ENCODE measurements at regions not wholly inside any gene's neighbourhood (a gene's known extent, or its start where the extent isn't known, plus 50 kb on each side); places are given as distances from the start of the nearest gene placed in this dataset.
"Not testable (repeated sequence)": the region's sequence is repeated elsewhere in the genome, so short reads cannot be mapped to it uniquely, and the experiment has no call there.

GRCh38 chr1:193890935-193891334, 704.5 kb upstream of the B3GALT2 start:
- no peaks in the 10 kb centered on the region for H3K36me3 ChIP-seq (ENCODE audit: insufficient read depth, low read length)
- no peak overlapping the region for H3K4me3 ChIP-seq (ENCODE audit: low read length)
- H3K27me3 ChIP-seq (ENCODE audit: low read length), result no peaks in the 10 kb centered on the region
- no peak for DNase-seq
- no peaks in the 10 kb centered on the region for H3K79me2 ChIP-seq (ENCODE audit: low read length)
- no peak overlapping the region for H3K4me2 ChIP-seq (ENCODE audit: low read depth, low read length, poor library complexity, severe bottlenecking)
- no peak overlapping the region for H2AFZ ChIP-seq (ENCODE audit: low read length)
- no peaks in the 10 kb centered on the region for H4K20me1 ChIP-seq (ENCODE audit: insufficient read depth, low read depth, low read length)
- H3K9me3 ChIP-seq (ENCODE audit: low read length), result no peaks in the 10 kb centered on the region
- H3K27ac ChIP-seq (ENCODE audit: low read length), result no peak overlapping the region
- no peak overlapping the region for H3K9ac ChIP-seq (ENCODE audit: low read length)
- no peaks in the 10 kb centered on the region for H3K9me2 ChIP-seq (replicated peaks; ENCODE audit: insufficient read depth, low read length)
- H3K4me1 ChIP-seq (ENCODE audit: low read length), result no peaks in the 10 kb centered on the region

DNA sequence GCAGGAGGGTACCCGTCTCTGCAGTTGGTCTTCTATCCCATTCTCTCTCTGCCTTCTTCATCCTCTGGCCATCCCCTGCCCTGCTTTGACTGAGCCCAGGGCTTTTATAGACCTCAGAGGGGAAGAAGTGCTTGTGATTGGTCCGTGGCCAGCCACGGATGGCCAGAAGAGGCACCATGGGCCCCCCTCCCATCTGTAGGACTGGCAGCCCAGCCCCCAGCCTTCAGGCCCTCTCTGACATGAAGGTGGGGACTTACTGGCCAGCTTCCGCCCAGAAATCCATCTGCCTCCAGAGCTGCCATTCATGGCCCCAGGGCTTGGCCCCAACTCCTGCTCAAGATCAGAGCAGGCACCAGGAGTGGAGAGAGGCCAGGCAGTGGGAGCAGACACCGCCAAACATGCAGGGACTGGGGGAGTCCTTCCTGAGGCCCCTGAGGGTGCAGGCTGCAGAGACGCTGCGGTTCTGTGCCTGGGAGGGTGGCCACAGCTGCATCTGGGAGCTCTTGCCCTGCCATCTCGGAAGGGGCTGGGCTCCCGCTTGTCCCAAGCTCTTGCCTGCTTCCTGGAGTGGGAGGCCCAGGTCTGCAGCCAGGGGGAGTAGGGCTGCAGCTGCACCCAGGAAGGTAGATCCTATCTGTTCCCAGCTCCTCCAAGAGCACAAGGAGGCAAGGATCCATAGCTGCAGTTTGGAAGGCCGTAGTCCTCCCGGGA, 698.6 kb upstream of the B3GALT2 start:
- Histone ChIP-seq H3K4me1 (ENCODE audit: low read length) (no peaks in the 10 kb centered on the region), H3K27me3 (ENCODE audit: low read length) (no peaks in the 10 kb centered on the region), H3K9ac (ENCODE audit: low read length) (no peak overlapping the region), H3K4me3 (ENCODE audit: low read length) (no peak overlapping the region), H3K4me2 (ENCODE audit: low read depth, low read length, poor library complexity, severe bottlenecking) (no peak overlapping the region), H3K36me3 (ENCODE audit: insufficient read depth, low read length) (no peaks in the 10 kb centered on the region), H4K20me1 (ENCODE audit: insufficient read depth, low read depth, low read length) (no peaks in the 10 kb centered on the region), H3K9me2 (replicated peaks; ENCODE audit: insufficient read depth, low read length) (no peaks in the 10 kb centered on the region; the same call in 1 of the 2 replicates), H2AFZ (ENCODE audit: low read length) (no peak overlapping the region), H3K27ac (ENCODE audit: low read length) (no peak overlapping the region), H3K9me3 (ENCODE audit: low read length) (no peaks in the 10 kb centered on the region), H3K79me2 (ENCODE audit: low read length) (no peaks in the 10 kb centered on the region)
- no peak for DNase-seq

GRCh38 chr1:193877920-193878319, 691.5 kb upstream of the B3GALT2 start:
- not testable (repeated sequence) for H3K9me3 ChIP-seq (ENCODE audit: low read length); H2AFZ ChIP-seq (ENCODE audit: low read length); H4K20me1 ChIP-seq (ENCODE audit: insufficient read depth, low read depth, low read length); H3K4me1 ChIP-seq (ENCODE audit: low read length); H3K27ac ChIP-seq (ENCODE audit: low read length); H3K9ac ChIP-seq (ENCODE audit: low read length); H3K4me2 ChIP-seq (ENCODE audit: low read depth, low read length, poor library complexity, severe bottlenecking); H3K9me2 ChIP-seq (replicated peaks; ENCODE audit: insufficient read depth, low read length); H3K36me3 ChIP-seq (ENCODE audit: insufficient read depth, low read length); H3K4me3 ChIP-seq (ENCODE audit: low read length); H3K79me2 ChIP-seq (ENCODE audit: low read length); H3K27me3 ChIP-seq (ENCODE audit: low read length); DNase-seq

- no peak overlapping the region for H3K9ac ChIP-seq (ENCODE audit: low read length)
- H4K20me1 ChIP-seq (ENCODE audit: insufficient read depth, low read depth, low read length), result no peaks in the 10 kb centered on the region
- no peaks in the 10 kb centered on the region for H3K27me3 ChIP-seq (ENCODE audit: low read length)
- no peaks in the 10 kb centered on the region for H3K79me2 ChIP-seq (ENCODE audit: low read length)
- H3K27ac ChIP-seq (ENCODE audit: low read length), result no peak overlapping the region
- DNase-seq, result no peak
- no peak overlapping the region for H3K4me3 ChIP-seq (ENCODE audit: low read length)
- H3K9me2 ChIP-seq (replicated peaks; ENCODE audit: insufficient read depth, low read length), result no peaks in the 10 kb centered on the region
- H3K4me1 ChIP-seq (ENCODE audit: low read length), result no peaks in the 10 kb centered on the region
- H3K36me3 ChIP-seq (ENCODE audit: insufficient read depth, low read length), result no peaks in the 10 kb centered on the region
- H2AFZ ChIP-seq (ENCODE audit: low read length), result no peak overlapping the region
- no peak overlapping the region for H3K4me2 ChIP-seq (ENCODE audit: low read depth, low read length, poor library complexity, severe bottlenecking)
- H3K9me3 ChIP-seq (ENCODE audit: low read length), result no peaks in the 10 kb centered on the region
These were observed 682.0 kb upstream of the B3GALT2 start for GRCh38 chr1:193868425-193868824.

- DNase-seq, result no peak
- Histone ChIP-seq H3K27ac (ENCODE audit: low read length) (no peak overlapping the region), H2AFZ (ENCODE audit: low read length) (no peak overlapping the region), H3K9me2 (replicated peaks; ENCODE audit: insufficient read depth, low read length) (no peaks in the 10 kb centered on the region), H3K4me1 (ENCODE audit: low read length) (no peaks in the 10 kb centered on the region), H4K20me1 (ENCODE audit: insufficient read depth, low read depth, low read length) (no peaks in the 10 kb centered on the region), H3K4me2 (ENCODE audit: low read depth, low read length, poor library complexity, severe bottlenecking) (no peak overlapping the region), H3K4me3 (ENCODE audit: low read length) (no peak overlapping the region), H3K9me3 (ENCODE audit: low read length) (no peaks in the 10 kb centered on the region), H3K79me2 (ENCODE audit: low read length) (no peaks in the 10 kb centered on the region), H3K9ac (ENCODE audit: low read length) (no peak overlapping the region), H3K27me3 (ENCODE audit: low read length) (no peaks in the 10 kb centered on the region), H3K36me3 (ENCODE audit: insufficient read depth, low read length) (no peaks in the 10 kb centered on the region)
These were observed 669.8 kb upstream of the B3GALT2 start for GRCh38 chr1:193856261-193856660.

- Histone ChIP-seq H3K9me3 (ENCODE audit: low read length) (no peaks in the 10 kb centered on the region), H3K9ac (ENCODE audit: low read length) (no peak overlapping the region), H2AFZ (ENCODE audit: low read length) (no peak overlapping the region), H3K36me3 (ENCODE audit: insufficient read depth, low read length) (no peaks in the 10 kb centered on the region), H3K4me1 (ENCODE audit: low read length) (no peaks in the 10 kb centered on the region), H4K20me1 (ENCODE audit: insufficient read depth, low read depth, low read length) (no peaks in the 10 kb centered on the region), H3K4me2 (ENCODE audit: low read depth, low read length, poor library complexity, severe bottlenecking) (no peak overlapping the region), H3K27ac (ENCODE audit: low read length) (no peak overlapping the region), H3K4me3 (ENCODE audit: low read length) (no peak overlapping the region), H3K27me3 (ENCODE audit: low read length) (no peaks in the 10 kb centered on the region), H3K79me2 (ENCODE audit: low read length) (no peaks in the 10 kb centered on the region), H3K9me2 (replicated peaks; ENCODE audit: insufficient read depth, low read length) (no peaks in the 10 kb centered on the region)
- DNase-seq, result no peak
These were observed 664.3 kb upstream of the B3GALT2 start for GRCh38 chr1:193850745-193851144.

- Histone ChIP-seq H3K9ac (ENCODE audit: low read length) (no peak overlapping the region), H3K27me3 (ENCODE audit: low read length) (no peaks in the 10 kb centered on the region), H3K4me1 (ENCODE audit: low read length) (no peaks in the 10 kb centered on the region), H2AFZ (ENCODE audit: low read length) (no peak overlapping the region), H3K9me2 (replicated peaks; ENCODE audit: insufficient read depth, low read length) (no peaks in the 10 kb centered on the region), H3K36me3 (ENCODE audit: insufficient read depth, low read length) (no peaks in the 10 kb centered on the region), H3K4me3 (ENCODE audit: low read length) (no peak overlapping the region), H4K20me1 (ENCODE audit: insufficient read depth, low read depth, low read length) (no peaks in the 10 kb centered on the region), H3K9me3 (ENCODE audit: low read length) (no peaks in the 10 kb centered on the region), H3K79me2 (ENCODE audit: low read length) (no peaks in the 10 kb centered on the region), H3K27ac (ENCODE audit: low read length) (no peak overlapping the region), H3K4me2 (ENCODE audit: low read depth, low read length, poor library complexity, severe bottlenecking) (no peak overlapping the region)
- no peak for DNase-seq
These were observed 660.6 kb upstream of the B3GALT2 start for GRCh38 chr1:193846876-193847604.

DNA sequence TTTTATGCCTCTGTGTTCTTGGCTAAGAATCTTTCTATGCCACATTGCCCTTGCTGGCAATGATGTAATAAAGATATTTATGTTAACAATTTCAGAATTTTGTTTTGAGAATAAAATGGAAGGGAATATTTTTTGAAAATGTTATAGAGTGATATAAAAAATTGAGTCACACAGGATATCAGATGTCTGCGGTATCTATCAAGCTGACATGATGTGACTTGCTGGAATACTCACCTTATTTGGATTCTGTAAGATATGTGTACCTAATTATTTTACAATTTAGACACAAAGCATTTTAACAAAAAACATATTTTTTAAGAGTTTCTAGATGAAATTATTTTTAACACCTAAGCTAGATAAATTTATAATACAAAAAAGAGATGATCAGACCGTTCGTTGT, 660.0 kb upstream of the B3GALT2 start:
- H3K9me3 ChIP-seq (ENCODE audit: low read length), result no peaks in the 10 kb centered on the region
- H3K9me2 ChIP-seq (replicated peaks; ENCODE audit: insufficient read depth, low read length), result no peaks in the 10 kb centered on the region
- no peaks in the 10 kb centered on the region for H3K36me3 ChIP-seq (ENCODE audit: insufficient read depth, low read length)
- no peak overlapping the region for H3K27ac ChIP-seq (ENCODE audit: low read length)
- no peak overlapping the region for H3K9ac ChIP-seq (ENCODE audit: low read length)
- no peak overlapping the region for H3K4me2 ChIP-seq (ENCODE audit: low read depth, low read length, poor library complexity, severe bottlenecking)
- no peaks in the 10 kb centered on the region for H3K4me1 ChIP-seq (ENCODE audit: low read length)
- H3K4me3 ChIP-seq (ENCODE audit: low read length), result no peak overlapping the region
- no peak overlapping the region for H2AFZ ChIP-seq (ENCODE audit: low read length)
- DNase-seq, result no peak
- no peaks in the 10 kb centered on the region for H3K27me3 ChIP-seq (ENCODE audit: low read length)
- H4K20me1 ChIP-seq (ENCODE audit: insufficient read depth, low read depth, low read length), result no peaks in the 10 kb centered on the region
- no peaks in the 10 kb centered on the region for H3K79me2 ChIP-seq (ENCODE audit: low read length)

Measured in Karpas-422 (cell line).